ENCODE measurements at regions not wholly inside any gene's neighbourhood (a gene's known extent, or its start where the extent isn't known, plus 50 kb on each side); places are given as distances from the start of the nearest gene placed in this dataset.

GRCh38 chr6:149176971-149177667 is 140.4 kb upstream of the TAB2 start:
- 13% methylated on average over 3 of the region's 8 CpGs for WGBS (ENCODE audit: insufficient coverage, low lambda C conversion rate)
- no peaks in the 10 kb centered on the region for H3K9me3 ChIP-seq (ENCODE audit: control insufficient read depth, low read depth, low read length)
- no peak overlapping the region for H3K4me3 ChIP-seq (ENCODE audit: low read length)
- no peaks in the 10 kb centered on the region for H3K4me1 ChIP-seq (ENCODE audit: control insufficient read depth, insufficient read depth, low read length)
- no peak overlapping the region for H3K27ac ChIP-seq (ENCODE audit: low read length)
- peak in 1 of 2 donors; percentile 34 for DNase-seq
- H3K27me3 ChIP-seq (ENCODE audit: control insufficient read depth, insufficient read depth, low read length), result no peaks in the 10 kb centered on the region
- no peaks in the 10 kb centered on the region for H3K36me3 ChIP-seq (ENCODE audit: control insufficient read depth, insufficient read depth, low read length)

- DNase-seq, result no peak
- no CpG with 5 or more reads among the region's 1 CpG for WGBS (ENCODE audit: insufficient coverage, low lambda C conversion rate)
- Histone ChIP-seq H3K36me3 (ENCODE audit: control insufficient read depth, insufficient read depth, low read length) (no peaks in the 10 kb centered on the region), H3K9me3 (ENCODE audit: control insufficient read depth, low read depth, low read length) (no peaks in the 10 kb centered on the region), H3K27ac (ENCODE audit: low read length) (no peak overlapping the region), H3K4me3 (ENCODE audit: low read length) (no peak overlapping the region), H3K27me3 (ENCODE audit: control insufficient read depth, insufficient read depth, low read length) (no peaks in the 10 kb centered on the region), H3K4me1 (ENCODE audit: control insufficient read depth, insufficient read depth, low read length) (no peaks in the 10 kb centered on the region)
Measured at GRCh38 chr6:149179431-149179830, 138.1 kb upstream of the TAB2 start.

GRCh38 chr6:149181304-149181703 is 136.2 kb upstream of the TAB2 start:
- no peaks in the 10 kb centered on the region for H3K27me3 ChIP-seq (ENCODE audit: control insufficient read depth, insufficient read depth, low read length)
- WGBS (ENCODE audit: insufficient coverage, low lambda C conversion rate), result 93% methylated on average over 3 of the region's 5 CpGs
- no peak overlapping the region for H3K27ac ChIP-seq (ENCODE audit: low read length)
- H3K9me3 ChIP-seq (ENCODE audit: control insufficient read depth, low read depth, low read length), result peaks cover 10% of the 10 kb centered on the region
- H3K36me3 ChIP-seq (ENCODE audit: control insufficient read depth, insufficient read depth, low read length), result no peaks in the 10 kb centered on the region
- no peak for DNase-seq
- no peaks in the 10 kb centered on the region for H3K4me1 ChIP-seq (ENCODE audit: control insufficient read depth, insufficient read depth, low read length)
- no peak overlapping the region for H3K4me3 ChIP-seq (ENCODE audit: low read length)

- no peak for DNase-seq
- H3K27me3 ChIP-seq (ENCODE audit: control insufficient read depth, insufficient read depth, low read length), result no peaks in the 10 kb centered on the region
- H3K4me3 ChIP-seq (ENCODE audit: low read length), result no peak overlapping the region
- no CpG with 5 or more reads among the region's 6 CpGs for WGBS (ENCODE audit: insufficient coverage, low lambda C conversion rate)
- H3K9me3 ChIP-seq (ENCODE audit: control insufficient read depth, low read depth, low read length), result peaks cover 10% of the 10 kb centered on the region
- no peaks in the 10 kb centered on the region for H3K4me1 ChIP-seq (ENCODE audit: control insufficient read depth, insufficient read depth, low read length)
- no peaks in the 10 kb centered on the region for H3K36me3 ChIP-seq (ENCODE audit: control insufficient read depth, insufficient read depth, low read length)
- no peak overlapping the region for H3K27ac ChIP-seq (ENCODE audit: low read length)
Measured at GRCh38 chr6:149182262-149182661, 135.2 kb upstream of the TAB2 start.

GRCh38 chr6:149184523-149184922 is 133.0 kb upstream of the TAB2 start:
- no peak overlapping the region for H3K27ac ChIP-seq (ENCODE audit: low read length)
- DNase-seq, result no peak
- no peaks in the 10 kb centered on the region for H3K36me3 ChIP-seq (ENCODE audit: control insufficient read depth, insufficient read depth, low read length)
- H3K4me3 ChIP-seq (ENCODE audit: low read length), result no peak overlapping the region
- H3K4me1 ChIP-seq (ENCODE audit: control insufficient read depth, insufficient read depth, low read length), result no peaks in the 10 kb centered on the region
- H3K9me3 ChIP-seq (ENCODE audit: control insufficient read depth, low read depth, low read length), result peaks cover 10% of the 10 kb centered on the region
- 92% methylated on average over 2 of the region's 2 CpGs for WGBS (ENCODE audit: insufficient coverage, low lambda C conversion rate)
- no peaks in the 10 kb centered on the region for H3K27me3 ChIP-seq (ENCODE audit: control insufficient read depth, insufficient read depth, low read length)

- DNase-seq, result no peak
- Histone ChIP-seq H3K36me3 (ENCODE audit: control insufficient read depth, insufficient read depth, low read length) (no peaks in the 10 kb centered on the region), H3K9me3 (ENCODE audit: control insufficient read depth, low read depth, low read length) (peaks cover 10% of the 10 kb centered on the region), H3K27me3 (ENCODE audit: control insufficient read depth, insufficient read depth, low read length) (no peaks in the 10 kb centered on the region), H3K4me3 (ENCODE audit: low read length) (no peak overlapping the region), H3K27ac (ENCODE audit: low read length) (no peak overlapping the region), H3K4me1 (ENCODE audit: control insufficient read depth, insufficient read depth, low read length) (no peaks in the 10 kb centered on the region)
- WGBS (ENCODE audit: insufficient coverage, low lambda C conversion rate), result 83% methylated on average over 1 of the region's 7 CpGs
Measured at GRCh38 chr6:149185799-149186357, 131.6 kb upstream of the TAB2 start.

GRCh38 chr6:149186873-149187272 is 130.6 kb upstream of the TAB2 start:
- DNase-seq, result no peak
- Histone ChIP-seq H3K4me1 (ENCODE audit: control insufficient read depth, insufficient read depth, low read length) (no peaks in the 10 kb centered on the region), H3K4me3 (ENCODE audit: low read length) (no peak overlapping the region), H3K27me3 (ENCODE audit: control insufficient read depth, insufficient read depth, low read length) (no peaks in the 10 kb centered on the region), H3K27ac (ENCODE audit: low read length) (no peak overlapping the region), H3K9me3 (ENCODE audit: control insufficient read depth, low read depth, low read length) (peaks cover 10% of the 10 kb centered on the region), H3K36me3 (ENCODE audit: control insufficient read depth, insufficient read depth, low read length) (no peaks in the 10 kb centered on the region)
- WGBS (ENCODE audit: insufficient coverage, low lambda C conversion rate), result 83% methylated on average over 1 of the region's 2 CpGs

GRCh38 chr6:149190224-149190831 is 127.2 kb upstream of the TAB2 start:
- no peaks in the 10 kb centered on the region for H3K27me3 ChIP-seq (ENCODE audit: control insufficient read depth, insufficient read depth, low read length)

GRCh38 chr6:149194820-149195558 is 122.5 kb upstream of the TAB2 start:
- 100% methylated on average over 1 of the region's 8 CpGs for WGBS (ENCODE audit: insufficient coverage, low lambda C conversion rate)
- Histone ChIP-seq H3K4me3 (ENCODE audit: low read length) (no peak overlapping the region), H3K36me3 (ENCODE audit: control insufficient read depth, insufficient read depth, low read length) (no peaks in the 10 kb centered on the region), H3K4me1 (ENCODE audit: control insufficient read depth, insufficient read depth, low read length) (no peaks in the 10 kb centered on the region), H3K27me3 (ENCODE audit: control insufficient read depth, insufficient read depth, low read length) (no peaks in the 10 kb centered on the region), H3K9me3 (ENCODE audit: control insufficient read depth, low read depth, low read length) (no peaks in the 10 kb centered on the region), H3K27ac (ENCODE audit: low read length) (no peak overlapping the region)
- DNase-seq, result no peak

More at GRCh38 chr6:149190224-149190831, 127.2 kb upstream of the TAB2 start:
- peak; percentile 15 to 19 for DNase-seq
- no peak overlapping the region for H3K27ac ChIP-seq (ENCODE audit: low read length)
- H3K4me3 ChIP-seq (ENCODE audit: low read length), result no peak overlapping the region
- H3K4me1 ChIP-seq (ENCODE audit: control insufficient read depth, insufficient read depth, low read length), result no peaks in the 10 kb centered on the region
- H3K36me3 ChIP-seq (ENCODE audit: control insufficient read depth, insufficient read depth, low read length), result no peaks in the 10 kb centered on the region
- no CpG with 5 or more reads among the region's 1 CpG for WGBS (ENCODE audit: insufficient coverage, low lambda C conversion rate)
- H3K9me3 ChIP-seq (ENCODE audit: control insufficient read depth, low read depth, low read length), result peaks cover 6% of the 10 kb centered on the region

- H3K9me3 ChIP-seq (ENCODE audit: control insufficient read depth, low read depth, low read length), result no peaks in the 10 kb centered on the region
- no peak for DNase-seq
Measured at GRCh38 chr6:149196091-149196490, 121.4 kb upstream of the TAB2 start.

More at GRCh38 chr6:149196091-149196490, 121.4 kb upstream of the TAB2 start:
- Histone ChIP-seq H3K4me1 (ENCODE audit: control insufficient read depth, insufficient read depth, low read length) (no peaks in the 10 kb centered on the region), H3K36me3 (ENCODE audit: control insufficient read depth, insufficient read depth, low read length) (no peaks in the 10 kb centered on the region), H3K27ac (ENCODE audit: low read length) (no peak overlapping the region), H3K27me3 (ENCODE audit: control insufficient read depth, insufficient read depth, low read length) (no peaks in the 10 kb centered on the region), H3K4me3 (ENCODE audit: low read length) (no peak overlapping the region)
- no CpG with 5 or more reads among the region's 3 CpGs for WGBS (ENCODE audit: insufficient coverage, low lambda C conversion rate)

Data from large intestine (tissue), 3 donors.